Panc1 (cell line): ENCODE measurements at regions not wholly inside any gene's neighbourhood (a gene's known extent, or its start where the extent isn't known, plus 50 kb on each side); places are given as distances from the start of the nearest gene placed in this dataset.
"Not testable (repeated sequence)": the region's sequence is repeated elsewhere in the genome, so short reads cannot be mapped to it uniquely, and the experiment has no call there.

ENCODE experiments used
- ATAC-seq: fragments of 200-7000 bp; cut with Tn5 transposase; 2 replicates; pipeline ENCODE4 v1.9.1; 2020; ENCODE audit warnings: mild to moderate bottlenecking, moderate library complexity
- BruUV-seq: library from RNA; stranded (reverse); fragments of 400-500 nt; replicated peaks from 2 replicates; lab custom pipeline; 2021; lab: Mats Ljungman, UMichigan
- CTCF ChIA-PET: fragments of 300-600 bp; sonication (Branson Sonifier 250); formaldehyde crosslinking; loops from one replicate; lab custom pipeline; 2022; ENCODE audit warnings: antibody characterized with exemption; lab: Charles Lee
- POLR2A ChIA-PET: fragments of 300-600 bp; sonication (Branson Sonifier 250); formaldehyde crosslinking; loops from one replicate; lab custom pipeline; 2022; ENCODE audit warnings: antibody characterized with exemption; lab: Charles Lee
- DNase-seq: peaks from one replicate; pipeline ENCODE4 v3.0.0-alpha.2; 2010; ENCODE audit warnings: low read depth, low spot score
- H3K27ac ChIP-seq: 2 replicates; pipeline ENCODE4 v1.5.1; 2011; ENCODE audit warnings: mild to moderate bottlenecking, low read length, inconsistent platforms
- H3K27me3 ChIP-seq: fragments of 200-500 bp; sonication (Bioruptor generic); 2 replicates; pipeline ENCODE4 v1.6.0; 2014; ENCODE audit warnings: low read length, inconsistent platforms; ENCODE audit not compliant: control insufficient read depth, insufficient read depth
- H3K36me3 ChIP-seq: fragments of 200-500 bp; sonication (Bioruptor generic); 2 replicates; pipeline ENCODE4 v1.5.1; 2014; ENCODE audit warnings: inconsistent platforms, mild to moderate bottlenecking, low read length, moderate library complexity; ENCODE audit not compliant: control insufficient read depth, insufficient read depth
- H3K4me1 ChIP-seq: 2 replicates; pipeline ENCODE4 v1.5.1; 2011; ENCODE audit warnings: inconsistent platforms, mild to moderate bottlenecking, low read length, moderate library complexity; ENCODE audit not compliant: control insufficient read depth, insufficient read depth
- H3K4me3 ChIP-seq, 2 experiments: 2 replicates each; pipeline ENCODE4 v1.5.1; 2011 to 2012; ENCODE audit warnings: low read depth in 2 of 2, low read length in 2 of 2, mild to moderate bottlenecking in 2 of 2, inconsistent platforms in 1 of 2, moderate library complexity in 1 of 2
- H3K9me3 ChIP-seq: fragments of 200-500 bp; sonication (Bioruptor generic); 2 replicates; pipeline ENCODE4 v1.5.1; 2014; ENCODE audit warnings: low read depth, mild to moderate bottlenecking, inconsistent platforms, low read length, moderate library complexity; ENCODE audit not compliant: control insufficient read depth, insufficient read depth
- POLR2AphosphoS5 ChIP-seq: IDR thresholded peaks from 2 replicates; pipeline ENCODE4 v1.6.1; 2012; ENCODE audit warnings: mild to moderate bottlenecking, low read depth, low read length, moderate library complexity
- REST ChIP-seq, 2 experiments: IDR thresholded peaks; 2 replicates each; pipeline ENCODE4 v1.6.1; 2011 to 2012; ENCODE audit warnings: low read depth in 2 of 2, control low read depth in 1 of 2, low read length in 1 of 2, mild to moderate bottlenecking in 1 of 2, moderate library complexity in 1 of 2; ENCODE audit not compliant: insufficient read depth in 1 of 2
- SIN3A ChIP-seq: IDR thresholded peaks from 2 replicates; pipeline ENCODE4 v1.6.1; 2012; ENCODE audit warnings: low read depth, mild to moderate bottlenecking, low read length, moderate library complexity, borderline replicate concordance; ENCODE audit not compliant: insufficient read depth
- TCF7L2 ChIP-seq: IDR thresholded peaks from 2 replicates; pipeline ENCODE4 v1.6.1; 2011; ENCODE audit warnings: mild to moderate bottlenecking, low read depth, low read length, inconsistent platforms
- in situ Hi-C: cut with HindIII; loops from 2 replicates; pipeline ENCODE4 v1.10.0; 2016; ENCODE audit warnings: low sequenced_read_pairs, low pct_unique_long_range_greater_than_20kb
- intact Hi-C: fragments of 100-400 bp; cut with micrococcal nuclease; formaldehyde crosslinking; loops from one replicate; pipeline ENCODE4 v1.10.0; 2022; ENCODE audit not compliant: unreplicated experiment
- TF ChIP-seq, protein P1 (sequence below): fragments of 450-650 bp; IDR thresholded peaks from 2 replicates; pipeline ENCODE4 v1.5.1; 2017; ENCODE audit warnings: mild to moderate bottlenecking

GRCh38 chr10:77740396-77740795 is 102.8 kb upstream of the KCNMA1 start:
- BruUV-seq, H3K4me1 ChIP-seq, H3K27ac ChIP-seq, H3K9me3 ChIP-seq, CTCF ChIA-PET, in situ Hi-C loops, H3K36me3 ChIP-seq, H3K27me3 ChIP-seq, POLR2A ChIA-PET, H3K4me3 ChIP-seq, ATAC-seq, intact Hi-C loops, DNase-seq: not testable (repeated sequence)

- ChIA-PET POLR2A (no interaction called here), CTCF (no interaction called here)
- Histone ChIP-seq H3K27ac (no peak overlapping the region), H3K27me3 (no peaks in the 10 kb centered on the region), H3K4me3 (no peak overlapping the region), H3K36me3 (no peaks in the 10 kb centered on the region), H3K9me3 (peaks cover 9% of the 10 kb centered on the region; the same call in 1 of the 2 replicates), H3K4me1 (no peaks in the 10 kb centered on the region)
- DNase-seq: no peak
- in situ Hi-C loops: no loop called here
- ATAC-seq: no peak
- TF ChIP-seq, protein P1, sequence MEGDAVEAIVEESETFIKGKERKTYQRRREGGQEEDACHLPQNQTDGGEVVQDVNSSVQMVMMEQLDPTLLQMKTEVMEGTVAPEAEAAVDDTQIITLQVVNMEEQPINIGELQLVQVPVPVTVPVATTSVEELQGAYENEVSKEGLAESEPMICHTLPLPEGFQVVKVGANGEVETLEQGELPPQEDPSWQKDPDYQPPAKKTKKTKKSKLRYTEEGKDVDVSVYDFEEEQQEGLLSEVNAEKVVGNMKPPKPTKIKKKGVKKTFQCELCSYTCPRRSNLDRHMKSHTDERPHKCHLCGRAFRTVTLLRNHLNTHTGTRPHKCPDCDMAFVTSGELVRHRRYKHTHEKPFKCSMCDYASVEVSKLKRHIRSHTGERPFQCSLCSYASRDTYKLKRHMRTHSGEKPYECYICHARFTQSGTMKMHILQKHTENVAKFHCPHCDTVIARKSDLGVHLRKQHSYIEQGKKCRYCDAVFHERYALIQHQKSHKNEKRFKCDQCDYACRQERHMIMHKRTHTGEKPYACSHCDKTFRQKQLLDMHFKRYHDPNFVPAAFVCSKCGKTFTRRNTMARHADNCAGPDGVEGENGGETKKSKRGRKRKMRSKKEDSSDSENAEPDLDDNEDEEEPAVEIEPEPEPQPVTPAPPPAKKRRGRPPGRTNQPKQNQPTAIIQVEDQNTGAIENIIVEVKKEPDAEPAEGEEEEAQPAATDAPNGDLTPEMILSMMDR: no peak
- TF ChIP-seq TCF7L2 (no peak), REST (IDR thresholded peaks at IDR 0.05; ENCODE audit: insufficient read depth in 1 of 2, low read depth in 2 of 2, low read length in 1 of 2) (no peak), SIN3A (no peak), POLR2AphosphoS5 (no peak)
- BruUV-seq: no TSS peak
- intact Hi-C loops: no loop called here
These were observed 101.0 kb upstream of the KCNMA1 start for GRCh38 chr10:77738496-77739158.

- POLR2A ChIA-PET: no interaction called here
- Histone ChIP-seq H3K36me3 (no peaks in the 10 kb centered on the region), H3K4me1 (no peaks in the 10 kb centered on the region), H3K9me3 (peaks cover 9% of the 10 kb centered on the region; the same call in 1 of the 2 replicates), H3K27me3 (no peaks in the 10 kb centered on the region), H3K4me3 (no peak overlapping the region), H3K27ac (no peak overlapping the region)
- ATAC-seq (no peak), DNase-seq (no peak)
- TF ChIP-seq SIN3A: no peak
- TF ChIP-seq, protein P1: no peak
- no peak for TF ChIP-seq POLR2AphosphoS5
- no peak for TF ChIP-seq REST (IDR thresholded peaks at IDR 0.05; ENCODE audit: insufficient read depth in 1 of 2, low read depth in 2 of 2, low read length in 1 of 2)
- TF ChIP-seq TCF7L2: no peak
- CTCF ChIA-PET: no interaction called here
- in situ Hi-C loops (no loop called here), intact Hi-C loops (no loop called here)
- BruUV-seq: no TSS peak
These were observed 100.0 kb upstream of the KCNMA1 start for GRCh38 chr10:77737608-77738007.
